ENCODE measurements at regions not wholly inside any gene's neighbourhood (a gene's known extent, or its start where the extent isn't known, plus 50 kb on each side); places are given as distances from the start of the nearest gene placed in this dataset.

DNA sequence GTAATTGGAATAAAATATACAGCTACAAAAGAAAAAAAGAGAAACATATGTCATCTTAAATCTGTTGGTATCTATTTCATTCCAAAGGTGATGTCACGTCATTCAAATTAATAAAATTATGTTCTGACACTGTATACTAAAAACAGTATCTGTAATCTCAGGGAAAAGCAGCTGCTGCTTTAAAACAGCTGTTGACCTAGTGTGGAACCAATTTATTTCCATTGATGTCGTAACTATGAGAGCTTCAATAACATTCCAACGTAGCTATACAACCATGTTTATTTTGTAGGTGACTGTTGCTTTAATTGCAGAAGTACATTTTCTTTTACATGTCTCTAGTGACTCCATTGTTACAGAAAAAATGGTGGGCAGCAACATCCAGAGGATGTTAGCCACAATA, 571.7 kb downstream of the RPS29 start (continued):
- TF ChIP-seq ZBTB33 (IDR thresholded peaks at IDR 0.05) (no peak), FOXA1 (IDR thresholded peaks at IDR 0.05) (no peak), RAD21 (IDR thresholded peaks at IDR 0.05) (no peak), NR2F2 (IDR thresholded peaks at IDR 0.05) (no peak)

DNA sequence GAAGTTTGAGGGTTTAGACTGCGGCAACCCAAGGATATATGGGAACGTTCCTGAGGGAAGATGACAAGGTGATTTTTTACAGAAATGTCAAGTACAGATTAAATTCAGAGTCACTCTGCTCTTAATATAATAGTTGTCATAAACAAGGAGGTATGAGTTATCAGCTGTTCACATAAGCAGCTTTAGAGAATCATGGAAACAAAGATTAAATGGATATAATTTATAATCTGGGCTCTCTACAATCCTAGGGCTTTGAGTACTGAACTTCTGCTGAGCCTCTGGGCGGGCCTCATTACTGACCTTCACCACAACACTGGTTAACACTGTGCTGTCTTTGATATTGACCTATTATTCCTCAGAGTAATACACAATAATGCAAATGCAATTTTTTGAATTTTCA, 577.8 kb downstream of the RPS29 start:
- no peaks in the 10 kb centered on the region for H3K27me3 ChIP-seq (ENCODE audit: control insufficient read depth in 4 of 4, insufficient read depth in 4 of 4, low read length in 3 of 4)
- no peak for DNase-seq (ENCODE audit: low spot score)
- H3K27ac ChIP-seq (ENCODE audit: low read depth in 1 of 2, low read length in 2 of 2): no peak overlapping the region
- H3K9ac ChIP-seq (ENCODE audit: low read depth in 1 of 2, low read length in 2 of 2): no peak overlapping the region
- H3K4me1 ChIP-seq (ENCODE audit: control insufficient read depth in 4 of 4, insufficient read depth in 4 of 4, low read length in 3 of 4): no peaks in the 10 kb centered on the region
- 90% methylated on average over 3 of the region's 3 CpGs for WGBS
- H3K4me3 ChIP-seq (ENCODE audit: low read depth in 1 of 3, low read length in 3 of 3): no peak overlapping the region
- H3K36me3 ChIP-seq (ENCODE audit: control insufficient read depth in 4 of 4, insufficient read depth in 3 of 4, low read depth in 1 of 4, low read length in 3 of 4): no peaks in the 10 kb centered on the region
- TF ChIP-seq, protein P1, sequence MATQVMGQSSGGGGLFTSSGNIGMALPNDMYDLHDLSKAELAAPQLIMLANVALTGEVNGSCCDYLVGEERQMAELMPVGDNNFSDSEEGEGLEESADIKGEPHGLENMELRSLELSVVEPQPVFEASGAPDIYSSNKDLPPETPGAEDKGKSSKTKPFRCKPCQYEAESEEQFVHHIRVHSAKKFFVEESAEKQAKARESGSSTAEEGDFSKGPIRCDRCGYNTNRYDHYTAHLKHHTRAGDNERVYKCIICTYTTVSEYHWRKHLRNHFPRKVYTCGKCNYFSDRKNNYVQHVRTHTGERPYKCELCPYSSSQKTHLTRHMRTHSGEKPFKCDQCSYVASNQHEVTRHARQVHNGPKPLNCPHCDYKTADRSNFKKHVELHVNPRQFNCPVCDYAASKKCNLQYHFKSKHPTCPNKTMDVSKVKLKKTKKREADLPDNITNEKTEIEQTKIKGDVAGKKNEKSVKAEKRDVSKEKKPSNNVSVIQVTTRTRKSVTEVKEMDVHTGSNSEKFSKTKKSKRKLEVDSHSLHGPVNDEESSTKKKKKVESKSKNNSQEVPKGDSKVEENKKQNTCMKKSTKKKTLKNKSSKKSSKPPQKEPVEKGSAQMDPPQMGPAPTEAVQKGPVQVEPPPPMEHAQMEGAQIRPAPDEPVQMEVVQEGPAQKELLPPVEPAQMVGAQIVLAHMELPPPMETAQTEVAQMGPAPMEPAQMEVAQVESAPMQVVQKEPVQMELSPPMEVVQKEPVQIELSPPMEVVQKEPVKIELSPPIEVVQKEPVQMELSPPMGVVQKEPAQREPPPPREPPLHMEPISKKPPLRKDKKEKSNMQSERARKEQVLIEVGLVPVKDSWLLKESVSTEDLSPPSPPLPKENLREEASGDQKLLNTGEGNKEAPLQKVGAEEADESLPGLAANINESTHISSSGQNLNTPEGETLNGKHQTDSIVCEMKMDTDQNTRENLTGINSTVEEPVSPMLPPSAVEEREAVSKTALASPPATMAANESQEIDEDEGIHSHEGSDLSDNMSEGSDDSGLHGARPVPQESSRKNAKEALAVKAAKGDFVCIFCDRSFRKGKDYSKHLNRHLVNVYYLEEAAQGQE (IDR thresholded peaks at IDR 0.05): no peak
- TF ChIP-seq, protein P2, sequence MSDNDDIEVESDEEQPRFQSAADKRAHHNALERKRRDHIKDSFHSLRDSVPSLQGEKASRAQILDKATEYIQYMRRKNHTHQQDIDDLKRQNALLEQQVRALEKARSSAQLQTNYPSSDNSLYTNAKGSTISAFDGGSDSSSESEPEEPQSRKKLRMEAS (IDR thresholded peaks at IDR 0.05): no peak
- TF ChIP-seq HNF4G (IDR thresholded peaks at IDR 0.05) (no peak), EGR1 (IDR thresholded peaks at IDR 0.05; ENCODE audit: low read depth in 2 of 2) (no peak), JUND (IDR thresholded peaks at IDR 0.05) (no peak), TAF1 (conservative IDR thresholded peaks at IDR 0.05) (no peak), FOXA1 (IDR thresholded peaks at IDR 0.05) (no peak), FOXA2 (IDR thresholded peaks at IDR 0.05) (no peak), YY1 (IDR thresholded peaks at IDR 0.05) (no peak), RXRA (IDR thresholded peaks at IDR 0.05) (no peak), HNF4A (conservative IDR thresholded peaks at IDR 0.05) (no peak), SP1 (IDR thresholded peaks at IDR 0.05) (no peak), GABPA (IDR thresholded peaks at IDR 0.05 in 1 of 2, conservative IDR thresholded peaks at IDR 0.05 in 1 of 2) (no peak), NR2F2 (IDR thresholded peaks at IDR 0.05) (no peak), ZBTB33 (IDR thresholded peaks at IDR 0.05) (no peak)
- TF ChIP-seq, protein P3, sequence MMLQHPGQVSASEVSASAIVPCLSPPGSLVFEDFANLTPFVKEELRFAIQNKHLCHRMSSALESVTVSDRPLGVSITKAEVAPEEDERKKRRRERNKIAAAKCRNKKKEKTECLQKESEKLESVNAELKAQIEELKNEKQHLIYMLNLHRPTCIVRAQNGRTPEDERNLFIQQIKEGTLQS (IDR thresholded peaks at IDR 0.05): no peak
- no peaks in the 10 kb centered on the region for H3K9me3 ChIP-seq (ENCODE audit: control insufficient read depth in 4 of 4, low read length in 3 of 4)
